Effector memory CD4-positive, alpha-beta T cell (primary cell): ENCODE measurements at regions not wholly inside any gene's neighbourhood (a gene's known extent, or its start where the extent isn't known, plus 50 kb on each side); places are given as distances from the start of the nearest gene placed in this dataset.
A peak's percentile ranks its signal among the peaks of the same experiment; 100 is the strongest.
"Not testable (repeated sequence)": the region's sequence is repeated elsewhere in the genome, so short reads cannot be mapped to it uniquely, and the experiment has no call there.

Experiments used
- DNase-seq, 3 donors: peaks; one replicate each; pipeline ENCODE4 v3.0.0-alpha.2; 2020
- H3K27ac ChIP-seq: 2 replicates; pipeline ENCODE4 v1.7.0; 2013; ENCODE audit warnings: mild to moderate bottlenecking, low read length, moderate library complexity; ENCODE audit not compliant: insufficient read depth, poor library complexity, severe bottlenecking
- H3K27me3 ChIP-seq: replicated peaks from 2 replicates; pipeline ENCODE4 v1.7.0; 2013; ENCODE audit warnings: mild to moderate bottlenecking, low read length; ENCODE audit not compliant: insufficient read depth, control insufficient read depth, poor library complexity, severe bottlenecking
- H3K36me3 ChIP-seq: 2 replicates; pipeline ENCODE4 v1.7.0; 2013; ENCODE audit warnings: mild to moderate bottlenecking, low read length, moderate library complexity; ENCODE audit not compliant: control insufficient read depth, insufficient read depth
- H3K4me1 ChIP-seq: 2 replicates; pipeline ENCODE4 v1.7.0; 2013; ENCODE audit warnings: low read length, mild to moderate bottlenecking; ENCODE audit not compliant: control insufficient read depth, insufficient read depth, poor library complexity, severe bottlenecking
- H3K4me3 ChIP-seq: 2 replicates; pipeline ENCODE4 v1.7.0; 2013; ENCODE audit warnings: low read length, low read depth, mild to moderate bottlenecking; ENCODE audit not compliant: insufficient read depth, poor library complexity, severe bottlenecking
- H3K9me3 ChIP-seq: 2 replicates; pipeline ENCODE4 v1.7.0; 2013; ENCODE audit warnings: mild to moderate bottlenecking, low read length, moderate library complexity; ENCODE audit not compliant: control insufficient read depth

- DNase-seq, result no peak
- H3K27ac ChIP-seq, result no peak overlapping the region
- H3K27me3 ChIP-seq, result no peaks in the 10 kb centered on the region
- no peaks in the 10 kb centered on the region for H3K9me3 ChIP-seq
- H3K4me1 ChIP-seq, result peaks cover 4% of the 10 kb centered on the region
- no peak overlapping the region for H3K4me3 ChIP-seq
- no peaks in the 10 kb centered on the region for H3K36me3 ChIP-seq
Observed at GRCh38 chr12:89770391-89770790, 61.8 kb upstream of the ATP2B1 start.

GRCh38 chr12:89769483-89769818 is 60.8 kb upstream of the ATP2B1 start:
- peaks cover 4% of the 10 kb centered on the region for H3K4me1 ChIP-seq
- H3K9me3 ChIP-seq, result no peaks in the 10 kb centered on the region
- H3K36me3 ChIP-seq, result no peaks in the 10 kb centered on the region
- H3K27me3 ChIP-seq, result no peaks in the 10 kb centered on the region
- no peak overlapping the region for H3K27ac ChIP-seq
- no peak for DNase-seq
- no peak overlapping the region for H3K4me3 ChIP-seq

GRCh38 chr12:89768586-89769482 is 60.2 kb upstream of the ATP2B1 start:
- no peaks in the 10 kb centered on the region for H3K9me3 ChIP-seq
- H3K4me1 ChIP-seq, result peaks cover 4% of the 10 kb centered on the region
- no peak overlapping the region for H3K27ac ChIP-seq
- no peaks in the 10 kb centered on the region for H3K36me3 ChIP-seq
- no peaks in the 10 kb centered on the region for H3K27me3 ChIP-seq
- DNase-seq, result no peak
- H3K4me3 ChIP-seq, result no peak overlapping the region

- H3K9me3 ChIP-seq, result no peaks in the 10 kb centered on the region
- DNase-seq, result no peak
- H3K4me3 ChIP-seq, result no peak overlapping the region
- H3K27ac ChIP-seq, result peak overlapping the region; percentile 11
- H3K27me3 ChIP-seq, result no peaks in the 10 kb centered on the region
- H3K4me1 ChIP-seq, result peaks cover 9% of the 10 kb centered on the region
- no peaks in the 10 kb centered on the region for H3K36me3 ChIP-seq
Observed at GRCh38 chr12:89765959-89766824, 57.6 kb upstream of the ATP2B1 start.

- H3K27me3 ChIP-seq, H3K27ac ChIP-seq, H3K4me3 ChIP-seq, H3K9me3 ChIP-seq, DNase-seq, H3K36me3 ChIP-seq: not testable (repeated sequence)
- peaks cover 16% of the 10 kb centered on the region for H3K4me1 ChIP-seq
Observed at GRCh38 chr12:89764164-89764563, 55.5 kb upstream of the ATP2B1 start.

GRCh38 chr12:89762498-89763170 is 54.0 kb upstream of the ATP2B1 start:
- Histone ChIP-seq H3K27ac (no peak overlapping the region), H3K27me3 (no peaks in the 10 kb centered on the region), H3K4me1 (peaks cover 16% of the 10 kb centered on the region), H3K4me3 (no peak overlapping the region), H3K36me3 (no peaks in the 10 kb centered on the region), H3K9me3 (no peaks in the 10 kb centered on the region)
- no peak for DNase-seq

- H3K9me3 ChIP-seq, result no peaks in the 10 kb centered on the region
- H3K27me3 ChIP-seq, result no peaks in the 10 kb centered on the region
- no peak for DNase-seq
- H3K36me3 ChIP-seq, result no peaks in the 10 kb centered on the region
- H3K4me1 ChIP-seq, result peaks cover 16% of the 10 kb centered on the region
- H3K4me3 ChIP-seq, result no peak overlapping the region
- H3K27ac ChIP-seq, result peak overlapping the region; percentile 43
Observed at GRCh38 chr12:89760783-89761182, 52.1 kb upstream of the ATP2B1 start.
